WTC11 (cell line): ENCODE measurements at regions not wholly inside any gene's neighbourhood (a gene's known extent, or its start where the extent isn't known, plus 50 kb on each side); places are given as distances from the start of the nearest gene placed in this dataset.

ENCODE experiments used
- ATF2 ChIP-seq: sonication (generic); formaldehyde crosslinking; IDR thresholded peaks from 2 replicates; pipeline ENCODE4 v1.8.1; 2022; ENCODE audit warnings: low read depth, missing genetic modification reagents, borderline replicate concordance
- CREB1 ChIP-seq: sonication (generic); formaldehyde crosslinking; IDR thresholded peaks from 2 replicates; pipeline ENCODE4 v1.8.0; 2023; ENCODE audit warnings: mild to moderate bottlenecking, missing genetic modification reagents
- ESRRA ChIP-seq: sonication (generic); formaldehyde crosslinking; IDR thresholded peaks from 2 replicates; pipeline ENCODE4 v1.8.1; 2022; ENCODE audit warnings: mild to moderate bottlenecking, missing genetic modification reagents, borderline replicate concordance
- FOXK1 ChIP-seq: sonication (generic); formaldehyde crosslinking; IDR thresholded peaks from 2 replicates; pipeline ENCODE4 v1.8.0; 2022; ENCODE audit warnings: mild to moderate bottlenecking, moderate library complexity, missing genetic modification reagents
- NR2C2 ChIP-seq: sonication (generic); formaldehyde crosslinking; IDR thresholded peaks from 2 replicates; pipeline ENCODE4 v1.8.0; 2022; ENCODE audit warnings: mild to moderate bottlenecking, missing genetic modification reagents
- USF1 ChIP-seq: sonication (generic); formaldehyde crosslinking; IDR thresholded peaks from 2 replicates; pipeline ENCODE4 v1.8.0; 2022; ENCODE audit warnings: mild to moderate bottlenecking, missing genetic modification reagents
- TF ChIP-seq, protein P1 (sequence below): fragments of 200-600 bp; IDR thresholded peaks from 2 replicates; pipeline ENCODE4 v1.8.0; 2022; ENCODE audit warnings: antibody characterized with exemption
- TF ChIP-seq, protein P2 (sequence below): sonication (generic); formaldehyde crosslinking; IDR thresholded peaks from 2 replicates; pipeline ENCODE4 v1.8.0; 2022; ENCODE audit warnings: mild to moderate bottlenecking, missing genetic modification reagents

GRCh38 chr2:57798346-57798745 lies 248.3 kb upstream of the VRK2 start:
- TF ChIP-seq CREB1 (CRISPR knock-in tag): no peak
- TF ChIP-seq, protein P1, sequence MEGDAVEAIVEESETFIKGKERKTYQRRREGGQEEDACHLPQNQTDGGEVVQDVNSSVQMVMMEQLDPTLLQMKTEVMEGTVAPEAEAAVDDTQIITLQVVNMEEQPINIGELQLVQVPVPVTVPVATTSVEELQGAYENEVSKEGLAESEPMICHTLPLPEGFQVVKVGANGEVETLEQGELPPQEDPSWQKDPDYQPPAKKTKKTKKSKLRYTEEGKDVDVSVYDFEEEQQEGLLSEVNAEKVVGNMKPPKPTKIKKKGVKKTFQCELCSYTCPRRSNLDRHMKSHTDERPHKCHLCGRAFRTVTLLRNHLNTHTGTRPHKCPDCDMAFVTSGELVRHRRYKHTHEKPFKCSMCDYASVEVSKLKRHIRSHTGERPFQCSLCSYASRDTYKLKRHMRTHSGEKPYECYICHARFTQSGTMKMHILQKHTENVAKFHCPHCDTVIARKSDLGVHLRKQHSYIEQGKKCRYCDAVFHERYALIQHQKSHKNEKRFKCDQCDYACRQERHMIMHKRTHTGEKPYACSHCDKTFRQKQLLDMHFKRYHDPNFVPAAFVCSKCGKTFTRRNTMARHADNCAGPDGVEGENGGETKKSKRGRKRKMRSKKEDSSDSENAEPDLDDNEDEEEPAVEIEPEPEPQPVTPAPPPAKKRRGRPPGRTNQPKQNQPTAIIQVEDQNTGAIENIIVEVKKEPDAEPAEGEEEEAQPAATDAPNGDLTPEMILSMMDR: no peak
- TF ChIP-seq, protein P2, sequence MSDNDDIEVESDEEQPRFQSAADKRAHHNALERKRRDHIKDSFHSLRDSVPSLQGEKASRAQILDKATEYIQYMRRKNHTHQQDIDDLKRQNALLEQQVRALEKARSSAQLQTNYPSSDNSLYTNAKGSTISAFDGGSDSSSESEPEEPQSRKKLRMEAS (CRISPR knock-in tag): no peak
- TF ChIP-seq ESRRA (CRISPR knock-in tag): no peak
- no peak for TF ChIP-seq USF1 (CRISPR knock-in tag)
- TF ChIP-seq ATF2 (CRISPR knock-in tag): no peak
- no peak for TF ChIP-seq NR2C2 (CRISPR knock-in tag)
- TF ChIP-seq FOXK1 (CRISPR knock-in tag): no peak
